NCI-H2171 (cell line): ENCODE measurements at regions not wholly inside any gene's neighbourhood (a gene's known extent, or its start where the extent isn't known, plus 50 kb on each side); places are given as distances from the start of the nearest gene placed in this dataset.

Source experiments
- DNase-seq: peaks from one replicate; lab custom pipeline; 2025; lab: John Stamatoyannopoulos, UW

- no peak for DNase-seq
Observed at GRCh38 chr2:198702796-198703195, 754.9 kb downstream of the SATB2 start.

GRCh38 chr2:198701481-198701880 lies 756.3 kb downstream of the SATB2 start:
- DNase-seq, result no peak

DNA sequence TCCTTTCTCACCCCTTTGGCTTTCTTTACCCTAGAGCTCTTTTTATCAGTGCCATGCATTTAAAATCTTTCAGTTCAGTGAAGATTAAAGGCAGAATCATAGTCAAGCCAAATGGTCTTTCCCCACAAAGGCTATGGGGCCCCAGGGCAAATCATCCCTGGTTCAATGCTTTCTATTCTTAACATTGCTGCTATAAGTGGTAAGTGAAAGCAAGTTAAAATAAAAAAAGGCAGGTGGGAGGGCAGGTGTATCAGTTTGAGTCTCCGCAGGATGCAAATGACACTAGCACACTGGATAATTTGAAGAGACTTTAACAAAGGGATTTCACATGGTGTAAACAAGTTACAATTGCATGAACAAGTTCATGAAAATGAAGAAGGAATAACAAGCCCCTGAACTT lies 757.4 kb downstream of the SATB2 start:
- DNase-seq, result no peak

GRCh38 chr2:198698230-198698629 lies 759.5 kb downstream of the SATB2 start:
- no peak for DNase-seq

DNA sequence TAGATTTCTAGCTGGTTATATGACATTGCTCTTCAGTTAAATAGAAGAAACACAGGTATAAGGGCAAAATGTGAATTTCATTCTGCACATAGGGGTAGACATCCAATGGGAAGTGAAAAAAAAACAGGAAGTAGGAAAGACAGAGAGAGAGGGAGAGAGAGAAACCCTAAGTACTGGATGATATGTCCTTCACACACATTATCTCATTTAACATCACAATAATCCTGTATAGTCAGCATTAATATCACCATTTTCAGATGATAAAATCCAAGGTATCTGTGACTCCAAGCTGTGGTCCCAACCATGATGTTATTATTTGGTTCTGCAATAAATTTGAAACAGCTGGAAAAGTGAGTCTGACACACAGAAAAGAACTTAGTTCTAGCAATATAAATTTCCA lies 759.9 kb downstream of the SATB2 start:
- no peak for DNase-seq

- no peak for DNase-seq
Observed at GRCh38 chr2:198697218-198697617, 760.5 kb downstream of the SATB2 start.

GRCh38 chr2:198695879-198696278 lies 761.9 kb downstream of the SATB2 start:
- no peak for DNase-seq

DNA sequence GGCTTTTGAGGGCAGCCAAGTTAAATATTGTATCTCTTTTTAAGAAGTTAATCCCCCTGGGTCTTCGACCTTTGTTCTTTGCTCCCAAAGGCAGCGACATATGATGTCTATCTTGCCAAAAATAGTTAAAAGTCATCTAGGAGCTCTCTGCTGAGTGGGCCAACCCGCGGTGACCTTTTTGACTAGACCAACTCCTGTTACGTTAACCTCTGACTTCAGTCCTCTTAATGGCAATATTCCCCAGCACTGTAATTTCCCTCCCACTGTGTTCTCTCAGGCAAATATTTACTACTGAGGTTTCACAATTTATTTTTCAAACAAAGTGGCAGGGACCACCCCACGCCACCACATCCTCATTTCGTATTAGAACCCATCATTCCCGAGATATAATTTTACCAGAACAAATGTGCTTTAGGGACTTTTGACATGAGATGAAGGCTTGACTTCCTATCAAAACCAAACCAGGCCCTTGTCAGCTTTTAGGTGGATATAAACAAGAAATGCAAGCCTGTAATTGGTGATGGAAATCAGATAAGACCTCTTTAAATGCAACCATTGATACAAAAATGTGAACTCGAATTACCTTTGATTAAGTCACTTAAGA lies 764.7 kb downstream of the SATB2 start:
- no peak for DNase-seq

GRCh38 chr2:198691236-198691635 lies 766.5 kb downstream of the SATB2 start:
- DNase-seq, result no peak

DNA sequence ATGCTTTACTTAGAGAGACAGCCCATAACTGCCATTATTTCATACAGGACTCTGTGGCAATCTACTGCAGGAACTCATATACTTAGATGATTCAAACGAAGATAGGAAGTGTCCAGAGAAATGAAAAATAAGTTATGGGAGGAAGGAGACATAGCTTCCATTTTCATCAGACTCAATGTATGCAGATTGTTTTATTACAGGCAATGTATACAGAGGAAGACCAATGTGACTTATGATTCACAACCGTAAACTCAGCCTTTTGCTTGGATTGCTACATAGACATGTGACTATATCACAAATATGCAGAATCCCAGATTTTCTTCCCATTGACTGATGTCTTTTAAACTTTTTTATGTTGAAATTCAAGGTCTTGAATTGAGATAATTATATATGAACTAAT lies 793.4 kb downstream of the SATB2 start:
- DNase-seq, result no peak

DNA sequence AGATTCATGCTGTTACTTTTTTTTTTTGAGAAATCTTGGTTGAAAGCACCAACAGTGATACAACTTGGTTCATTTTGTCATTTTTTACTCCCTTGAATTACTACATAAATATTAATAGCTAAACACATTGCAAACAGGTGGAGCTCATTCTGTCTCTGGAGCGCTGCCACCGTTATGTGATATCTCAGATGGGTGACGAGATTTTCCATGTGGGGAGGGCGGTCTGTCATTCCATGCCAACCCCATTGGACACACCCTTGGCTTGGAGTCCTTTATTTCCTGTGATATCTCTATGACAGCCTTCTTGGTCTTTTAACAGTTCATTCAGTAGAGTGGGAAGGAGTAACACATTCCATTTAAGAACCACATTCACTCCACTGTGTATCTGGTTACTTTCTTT lies 794.8 kb downstream of the SATB2 start:
- DNase-seq, result no peak

- DNase-seq, result no peak
Observed at GRCh38 chr2:198660501-198660900, 797.2 kb downstream of the SATB2 start.

- no peak for DNase-seq
Observed at GRCh38 chr2:198659096-198659870, 798.5 kb downstream of the SATB2 start.

GRCh38 chr2:198657512-198658121 lies 800.1 kb downstream of the SATB2 start:
- DNase-seq, result no peak

- DNase-seq, result no peak
Observed at GRCh38 chr2:198656869-198657268, 800.9 kb downstream of the SATB2 start.

DNA sequence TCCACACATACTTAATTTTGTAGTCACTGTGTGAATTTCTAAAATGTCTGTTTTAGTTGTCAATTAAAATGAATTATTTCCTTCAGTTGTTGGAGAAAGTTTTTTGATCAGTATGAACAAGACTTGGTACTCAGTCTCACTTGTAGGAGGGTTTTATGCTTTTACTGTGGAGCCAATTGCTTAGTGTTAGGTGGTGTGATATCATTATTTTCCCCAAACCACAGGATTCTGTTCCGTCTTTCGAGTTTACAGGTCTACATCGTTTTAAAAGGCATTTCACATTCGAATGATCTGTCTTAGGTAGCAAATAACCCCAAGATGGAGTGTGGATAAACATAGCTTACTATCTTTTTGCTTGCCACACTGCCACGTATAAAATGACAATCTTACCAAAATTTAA lies 803.1 kb downstream of the SATB2 start:
- DNase-seq, result no peak

DNA sequence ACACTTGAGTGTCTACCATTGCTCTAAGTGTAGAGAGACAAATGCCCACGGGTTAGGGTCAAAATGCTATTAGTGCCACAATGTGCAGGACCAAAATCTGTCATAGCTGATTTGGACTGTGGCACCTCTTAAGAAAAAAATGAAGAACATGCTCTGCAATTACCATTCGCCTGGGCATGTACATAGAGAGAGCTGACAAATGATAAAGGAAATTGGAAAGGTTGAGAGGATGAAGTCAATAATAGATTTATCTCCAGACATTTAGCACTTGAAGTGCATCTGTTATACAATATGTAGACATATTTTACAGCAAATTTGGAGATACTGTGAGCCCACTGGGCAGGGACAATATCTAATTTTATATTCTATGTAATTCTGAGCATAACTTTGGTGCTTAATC lies 804.4 kb downstream of the SATB2 start:
- DNase-seq, result no peak

DNA sequence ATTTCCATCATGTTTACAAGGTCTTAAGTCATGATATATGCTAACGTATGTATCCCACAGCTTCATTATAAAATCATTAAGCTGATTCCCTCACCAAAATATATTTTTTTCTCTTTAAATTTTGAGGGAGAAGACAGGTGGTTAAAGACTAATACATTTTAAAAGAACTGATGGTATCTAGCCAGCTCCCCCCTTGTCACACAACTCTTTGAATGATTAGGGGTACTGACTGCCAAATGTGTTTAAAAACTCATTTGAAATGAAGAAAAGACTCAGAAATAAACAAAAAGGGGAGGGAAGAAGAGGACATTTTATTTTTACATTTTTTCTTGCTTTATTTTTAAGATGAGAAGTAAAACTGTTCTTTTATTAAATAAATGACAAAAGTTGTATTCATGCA lies 805.3 kb downstream of the SATB2 start:
- DNase-seq, result no peak

DNA sequence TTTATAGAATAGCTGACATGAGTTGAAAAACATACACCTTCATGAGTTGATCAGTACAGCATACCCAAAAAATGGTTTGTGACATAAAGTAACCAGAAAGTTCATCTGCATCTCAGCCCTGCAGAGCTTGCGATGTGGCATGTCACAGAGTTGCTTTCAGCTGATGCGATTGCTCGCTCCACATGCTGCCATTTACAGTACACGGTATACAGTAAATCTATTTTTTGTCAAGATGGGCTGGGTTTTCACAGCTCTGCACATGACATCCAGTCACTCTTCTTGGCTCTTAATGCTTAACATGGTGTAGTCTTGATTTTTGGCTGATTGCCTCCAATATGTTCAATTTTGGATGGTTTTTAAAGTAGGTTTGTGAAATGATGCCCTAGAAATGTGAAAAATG lies 811.9 kb downstream of the SATB2 start:
- no peak for DNase-seq

- no peak for DNase-seq
Observed at GRCh38 chr2:198641161-198641560, 816.6 kb downstream of the SATB2 start.

DNA sequence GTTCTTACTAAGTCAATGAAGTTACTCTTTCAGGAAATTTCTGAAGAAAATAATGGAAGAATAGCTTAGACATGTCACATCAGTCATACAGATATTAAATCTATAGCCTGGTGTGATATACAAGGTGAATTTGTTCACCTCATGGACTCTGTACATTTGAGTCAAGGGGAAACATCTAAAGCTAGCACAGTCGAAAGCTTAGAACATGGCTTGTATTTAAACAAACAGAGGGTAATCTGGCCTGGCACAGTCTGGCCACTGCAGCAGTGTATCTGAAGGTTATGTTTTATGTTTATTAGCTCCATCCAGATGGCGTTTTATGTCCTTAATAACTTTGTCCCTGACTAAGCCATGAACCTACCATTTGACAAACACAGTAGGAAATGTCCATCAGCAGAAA lies 817.3 kb downstream of the SATB2 start:
- no peak for DNase-seq

DNA sequence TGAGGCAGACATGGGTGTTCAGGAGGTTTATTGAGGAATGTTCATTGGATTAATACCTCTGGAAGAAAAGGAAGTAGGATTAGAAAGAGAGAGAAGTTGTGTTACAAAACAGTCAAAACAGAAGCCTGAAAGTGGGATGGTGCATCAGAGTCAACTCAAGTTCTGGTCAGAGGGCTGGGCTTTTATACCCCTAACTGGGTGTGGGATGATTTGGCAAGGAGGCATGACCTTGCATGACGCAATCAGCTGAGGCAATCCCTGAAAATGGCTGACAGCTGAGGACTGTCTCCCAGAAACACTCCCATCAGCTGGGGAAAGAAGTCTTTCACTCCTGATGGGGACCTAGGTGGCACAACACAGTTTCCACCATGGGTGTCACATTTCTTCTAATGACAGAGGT lies 818.2 kb downstream of the SATB2 start:
- DNase-seq, result no peak

DNA sequence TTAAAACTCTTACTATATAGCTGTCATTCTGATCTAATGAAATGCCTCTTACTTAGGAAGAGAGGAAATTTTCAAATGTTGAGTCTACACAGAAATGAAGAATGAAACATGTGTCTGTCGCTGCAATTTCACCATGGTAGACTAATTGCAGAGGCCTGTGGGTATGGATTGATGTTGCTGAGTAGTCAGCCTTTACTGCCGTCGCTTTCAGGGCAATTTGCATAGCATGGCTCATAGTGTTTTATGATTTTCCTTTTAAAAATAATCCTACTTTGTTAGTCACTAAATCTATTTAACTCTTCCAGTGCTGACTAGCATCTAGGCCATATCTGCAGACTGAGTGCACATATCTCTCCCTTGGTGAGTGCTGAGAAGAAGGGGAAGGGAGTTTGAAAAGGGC lies 819.2 kb downstream of the SATB2 start:
- no peak for DNase-seq

GRCh38 chr2:198630384-198630783 lies 826.0 kb downstream of the PLCL1 start:
- no peak for DNase-seq
